Heart left ventricle (tissue), 13 donors: ENCODE measurements at regions not wholly inside any gene's neighbourhood (a gene's known extent, or its start where the extent isn't known, plus 50 kb on each side); places are given as distances from the start of the nearest gene placed in this dataset.

Source experiments
- CTCF ChIP-seq, 12 donors: fragments of 200-600 bp; sonication (generic) in 4 of 12; IDR thresholded peaks; one replicate each; pipeline versions ENCODE4 v1.5.0 to v1.8.0; 2018 to 2022; ENCODE audit warnings: antibody characterized with exemption in 12 of 12, mild to moderate bottlenecking in 5 of 12
- POLR2A ChIP-seq, 2 donors: fragments of 450-650 bp; IDR thresholded peaks; one replicate each; pipeline ENCODE4 v1.6.1; 2017; ENCODE audit warnings: antibody characterized with exemption in 2 of 2, mild to moderate bottlenecking in 2 of 2, moderate library complexity in 2 of 2
- donor health status: ischemic (EF 13 %, LVEDD 7.1; RV severe dilation, severe dysfunction).
- donor health status: DM: no; HTN: yes; CAD: no.
- donor health status: DM: no; HTN: no; CAD: no.
- donor health status: ischemic (EF 25% LVEDD 6.9; RV normal size, moderate dysfunction).
- donor health status: ischemic (EF 25% LVEDD 5.7; RV mildly dilated, moderate dysfunction).
- donor health status: ischemic (EF 35%, LVEDD 5.7; RV mildly dilated, moderate dysfunction).
- donor health status: nonischemic (EF 11% LVEDD 7.7; RV severe dilation, severe dysfunction).
- donor health status: DM: yes; HTN: yes; CAD: no.
- donor health status: PGD.
- donor health status: ischemic (EF 29% LVEDD 5.4; RV normal size, mild dysfunction).
- donor health status: nonischemic (EF 23%, LVEDD 6.1; RV moderate dilation, normal function).

- TF ChIP-seq POLR2A (IDR thresholded peaks at IDR 0.05) (no peak), CTCF (IDR thresholded peaks at IDR 0.05) (no peak)
These were observed 321.8 kb upstream of the PRDM1 start for GRCh38 chr6:105764315-105764714.
